GM21381 (cell line): ENCODE measurements at regions not wholly inside any gene's neighbourhood (a gene's known extent, or its start where the extent isn't known, plus 50 kb on each side); places are given as distances from the start of the nearest gene placed in this dataset.

Experiments
- ATAC-seq: cut with Tn5 transposase; IDR thresholded peaks from one replicate; pipeline ENCODE4 v1.9.1; 2021; ENCODE audit warnings: mild to moderate bottlenecking, moderate library complexity; ENCODE audit not compliant: unreplicated experiment

DNA sequence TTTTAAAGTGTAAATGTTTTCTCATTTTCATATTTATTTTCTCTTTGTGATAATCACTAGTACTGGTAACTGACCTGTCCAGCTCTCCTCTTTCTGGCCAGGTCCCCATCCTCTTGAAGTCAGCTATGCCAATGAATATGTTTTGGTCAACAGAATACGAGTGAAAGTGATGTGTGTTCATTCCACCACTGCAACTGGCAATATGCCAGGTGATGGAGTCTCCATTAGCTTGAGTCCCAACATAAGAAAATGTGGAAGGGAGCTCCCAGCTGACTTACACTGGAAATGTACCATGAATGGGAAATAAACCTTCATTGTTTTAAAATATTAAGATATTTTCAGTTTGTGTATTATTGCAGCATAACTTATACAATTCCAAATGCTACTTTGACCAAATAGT lies 75.8 kb downstream of the CCDC34 start:
- ATAC-seq = no peak

DNA sequence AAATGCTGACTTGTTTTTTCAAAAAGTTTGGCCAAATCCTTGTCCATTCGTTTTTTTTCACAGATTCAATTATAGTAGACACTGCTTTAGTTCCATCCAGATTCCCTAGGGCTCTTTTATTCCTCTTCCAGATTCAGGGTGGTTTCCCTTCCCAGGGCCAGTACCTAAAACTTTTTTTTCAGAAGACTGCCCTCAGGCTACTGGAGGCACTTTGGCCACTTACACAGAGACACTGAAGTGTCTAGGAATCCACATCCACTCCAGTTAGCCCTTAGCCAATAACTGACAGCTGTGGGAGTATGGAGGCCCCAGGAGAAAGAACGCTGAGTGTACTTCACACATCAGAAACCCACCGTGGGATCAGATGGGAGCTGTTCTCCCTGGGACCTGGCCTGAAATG lies 77.3 kb downstream of the CCDC34 start:
- ATAC-seq = no peak

GRCh38 chr11:27282806-27283205 lies 80.2 kb downstream of the CCDC34 start:
- no peak for ATAC-seq

GRCh38 chr11:27281740-27282590 lies 81.0 kb downstream of the CCDC34 start:
- ATAC-seq = no peak

GRCh38 chr11:27281276-27281675 lies 81.7 kb downstream of the CCDC34 start:
- no peak for ATAC-seq

- no peak for ATAC-seq
Observed at GRCh38 chr11:27280140-27280539, 82.9 kb downstream of the CCDC34 start.

GRCh38 chr11:27279460-27279859 lies 83.6 kb downstream of the CCDC34 start:
- no peak for ATAC-seq

- no peak for ATAC-seq
Observed at GRCh38 chr11:27277843-27278242, 85.2 kb downstream of the CCDC34 start.

GRCh38 chr11:27276141-27276540 lies 86.9 kb downstream of the CCDC34 start:
- no peak for ATAC-seq

DNA sequence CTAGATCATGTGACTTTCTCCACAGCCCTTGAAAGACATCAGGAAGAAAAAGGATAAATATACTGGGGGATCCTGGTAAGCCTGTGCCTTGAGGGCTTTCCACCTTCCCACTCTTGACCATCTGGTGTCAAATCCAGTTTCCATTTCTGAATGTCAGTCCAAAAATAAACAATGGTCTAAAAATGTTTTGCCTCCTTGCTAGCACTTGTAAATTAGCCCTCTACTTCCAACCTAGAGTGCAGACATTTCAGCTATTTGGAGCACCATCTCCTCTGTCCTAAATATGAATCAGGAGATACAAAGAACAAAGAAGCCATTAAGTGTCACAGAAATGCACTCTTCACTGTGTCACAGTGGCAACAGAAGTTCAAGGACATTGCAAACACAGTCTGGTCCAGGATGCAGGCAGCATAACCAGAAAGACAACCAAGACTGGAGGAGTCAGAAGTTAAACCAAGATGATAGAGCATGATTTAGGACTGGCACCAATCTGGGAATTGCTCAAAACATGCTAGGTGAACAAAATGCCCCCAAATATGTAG lies 88.1 kb downstream of the CCDC34 start:
- no peak for ATAC-seq

GRCh38 chr11:27266125-27266524 lies 96.9 kb downstream of the CCDC34 start:
- ATAC-seq = no peak

DNA sequence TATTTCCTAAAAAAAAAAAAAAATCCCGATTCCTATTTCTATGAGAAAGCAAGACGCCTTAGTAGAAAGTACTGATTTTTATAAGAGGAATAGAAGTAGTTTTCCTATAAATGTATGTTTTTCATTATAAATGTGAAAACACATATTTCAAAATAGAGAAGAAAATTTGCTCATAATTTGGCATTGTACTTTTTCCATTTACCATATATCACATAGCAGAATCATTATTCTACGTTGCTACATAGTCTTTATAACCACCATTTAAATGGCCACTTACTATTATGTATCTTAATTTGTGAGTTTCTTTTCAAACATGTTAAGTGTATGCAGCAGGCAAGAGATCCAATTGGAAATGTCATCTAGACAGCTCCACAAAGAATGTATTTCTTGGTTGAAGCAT lies 99.0 kb downstream of the CCDC34 start:
- no peak for ATAC-seq

- no peak for ATAC-seq
Observed at GRCh38 chr11:27263046-27263445, 100.0 kb downstream of the CCDC34 start.

DNA sequence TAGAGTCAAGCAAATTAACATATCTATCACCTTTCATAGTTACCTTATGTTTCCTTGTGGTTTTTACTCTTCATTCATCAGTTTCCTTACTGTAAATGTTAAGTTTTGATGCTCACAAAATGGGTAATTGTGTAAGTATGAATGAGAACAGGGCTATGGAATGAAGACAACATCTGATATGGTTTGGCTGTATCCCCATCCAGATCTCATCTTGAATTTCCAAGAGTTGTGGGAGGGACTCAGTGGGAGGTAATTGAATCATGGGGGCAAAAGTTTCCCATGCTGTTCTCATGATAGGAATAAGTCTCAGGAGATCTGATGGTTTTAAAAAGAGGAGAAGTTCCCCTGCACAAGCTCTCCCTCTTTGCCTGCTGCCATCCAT lies 107.6 kb downstream of the CCDC34 start:
- ATAC-seq = no peak

DNA sequence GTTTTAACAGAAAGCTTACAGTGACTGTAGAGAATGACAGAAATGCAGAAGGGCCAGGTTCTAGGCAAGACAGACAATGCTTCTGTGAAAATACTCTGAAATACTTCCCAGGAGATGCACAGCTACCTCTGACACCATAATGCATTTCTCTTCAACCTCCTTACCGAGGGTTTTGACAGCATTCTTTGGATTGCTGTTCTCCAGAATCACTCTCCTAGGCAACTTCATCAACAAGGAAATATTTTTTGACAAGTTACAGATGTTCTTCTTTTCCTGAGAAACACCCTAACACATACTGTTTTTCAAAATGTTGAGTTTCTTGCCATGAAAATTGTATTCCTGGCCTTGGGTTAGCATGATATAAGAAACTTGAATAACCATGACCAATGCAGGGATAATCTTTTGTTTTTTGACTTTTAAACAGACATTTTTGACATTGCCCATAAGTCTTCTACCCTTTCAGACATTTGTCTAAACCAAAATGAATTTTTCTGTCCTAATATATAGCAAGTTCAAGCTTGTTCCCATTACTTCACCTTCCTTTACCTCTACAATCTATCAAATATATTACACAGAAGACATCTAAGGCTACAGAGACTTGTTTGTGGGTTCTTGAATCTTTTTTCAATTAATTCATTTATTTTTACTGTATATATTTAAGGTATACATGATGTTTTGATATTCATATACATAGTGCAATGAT lies 108.1 kb downstream of the CCDC34 start:
- ATAC-seq = no peak

GRCh38 chr11:27253224-27253623 lies 109.8 kb downstream of the CCDC34 start:
- no peak for ATAC-seq

DNA sequence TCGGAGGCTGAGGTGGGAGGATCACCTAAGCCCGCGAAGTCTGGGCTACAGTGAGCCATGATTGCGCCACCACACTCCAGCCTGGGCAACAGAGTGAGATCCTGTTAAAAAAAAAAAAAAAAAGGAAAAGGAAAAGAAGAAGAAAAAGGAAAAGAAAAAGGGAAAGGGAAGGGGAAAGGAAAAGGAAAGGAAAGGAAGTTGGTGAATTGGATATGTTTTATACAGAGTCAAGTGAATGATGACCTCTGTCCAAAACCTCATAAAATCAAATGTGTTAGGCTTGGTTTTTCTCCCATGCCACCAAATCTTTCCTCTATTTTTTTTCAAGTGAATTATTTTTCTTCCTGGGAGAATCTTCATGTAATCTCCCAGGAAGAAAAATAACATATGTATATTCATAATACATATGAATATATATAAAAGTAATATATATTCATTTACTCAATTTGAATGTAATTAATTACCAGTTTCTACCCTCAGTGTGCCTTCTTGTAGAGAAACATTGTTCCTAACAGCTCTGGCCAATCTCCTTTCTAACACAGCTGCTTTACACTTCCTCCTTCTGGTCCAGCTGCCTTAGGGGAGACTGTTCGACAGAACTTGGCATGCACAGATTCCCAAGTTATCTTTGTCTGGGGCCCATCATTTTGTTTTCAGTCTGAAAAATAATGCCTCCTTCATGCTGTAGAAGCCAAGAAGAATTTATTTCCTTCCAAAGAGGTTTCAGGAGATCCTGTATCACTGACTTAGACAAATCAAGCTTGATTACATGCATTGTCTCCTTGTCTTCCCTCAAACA lies 111.9 kb downstream of the CCDC34 start:
- ATAC-seq = no peak

DNA sequence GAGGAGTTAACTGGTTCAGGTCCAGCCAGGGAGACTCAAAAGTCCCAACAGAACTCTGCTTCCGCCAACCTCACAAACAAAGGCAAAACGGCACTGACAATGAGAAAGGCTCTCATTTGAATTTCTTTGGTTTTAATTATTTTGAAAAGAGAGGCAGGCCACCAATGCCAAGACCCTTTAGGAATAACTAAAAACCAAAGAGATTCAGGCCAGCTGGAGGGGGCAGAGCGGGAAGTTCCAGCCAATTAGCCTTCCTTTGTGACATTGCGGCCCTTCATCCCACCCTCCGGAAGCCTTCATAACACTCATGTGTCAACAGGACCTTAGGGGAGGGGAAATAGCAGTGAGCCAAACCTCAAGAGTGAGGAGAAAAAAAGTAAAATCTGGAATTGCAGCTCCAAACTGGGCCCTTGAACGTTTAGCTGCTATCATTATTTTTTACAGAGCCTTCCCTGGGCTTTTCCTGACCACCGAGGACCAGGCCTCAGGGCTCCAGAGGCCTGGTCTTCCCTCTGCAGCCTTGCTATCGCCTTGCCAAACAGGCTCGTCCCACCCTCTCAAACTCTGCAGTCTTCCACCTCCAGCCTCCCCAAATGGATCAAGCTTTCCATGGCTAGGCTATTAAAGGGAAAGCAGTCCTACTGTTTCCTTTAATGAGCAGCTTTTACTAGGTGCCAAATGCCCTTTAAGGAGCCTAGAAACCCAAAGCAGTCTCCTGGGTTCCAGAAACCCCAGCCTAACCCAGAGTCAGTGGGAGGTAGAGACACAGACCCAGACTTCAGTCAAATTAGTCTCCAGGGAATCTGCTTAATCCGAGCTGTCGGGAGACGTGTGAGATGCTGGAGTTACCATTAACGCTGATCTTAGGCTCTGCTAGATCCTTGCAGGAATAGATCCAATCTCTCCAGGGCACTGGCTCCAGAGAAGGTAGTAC lies 114.2 kb downstream of the CCDC34 start:
- ATAC-seq = no peak

DNA sequence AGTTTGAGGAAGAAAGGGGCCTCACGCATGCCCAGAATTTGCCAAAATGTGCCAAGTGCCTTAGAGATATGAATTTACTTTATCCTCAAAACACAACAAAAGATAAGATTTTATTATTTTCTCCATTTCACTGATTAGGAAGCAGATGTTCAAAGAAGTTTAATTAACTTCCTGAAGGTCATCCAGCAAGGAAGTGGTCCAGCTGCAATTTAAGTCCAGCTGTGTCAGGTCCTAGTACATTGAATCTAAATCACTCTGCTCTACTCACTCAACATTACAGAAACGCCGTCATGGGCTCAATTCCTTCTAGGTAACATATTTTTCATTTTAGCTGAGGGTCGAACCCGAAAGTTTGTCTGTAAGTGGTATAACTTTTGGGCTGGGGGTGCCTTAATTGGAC lies 115.4 kb downstream of the CCDC34 start:
- no peak for ATAC-seq

DNA sequence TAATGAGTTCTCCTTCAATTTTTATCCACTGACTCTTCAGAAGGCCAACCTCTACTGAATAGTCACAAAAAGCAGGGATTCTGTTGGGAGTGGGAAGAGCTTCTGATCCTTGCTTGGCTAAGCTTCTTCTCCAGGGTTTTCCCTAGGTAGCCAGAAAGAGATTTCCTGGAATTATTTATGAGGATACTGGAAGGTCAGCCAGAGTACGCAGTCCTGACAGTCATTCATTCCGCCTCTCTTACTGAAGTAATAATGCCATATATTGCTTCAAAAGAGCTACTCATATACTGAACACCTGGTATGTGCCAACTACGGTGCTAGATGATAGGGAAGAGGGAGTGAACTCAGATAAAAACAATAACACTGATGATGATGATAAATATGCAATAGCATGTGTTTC lies 116.1 kb downstream of the CCDC34 start:
- no peak for ATAC-seq
